OCI-M2 (cell line): ENCODE measurements at regions not wholly inside any gene's neighbourhood (a gene's known extent, or its start where the extent isn't known, plus 50 kb on each side); places are given as distances from the start of the nearest gene placed in this dataset.
"Not testable (repeated sequence)": the region's sequence is repeated elsewhere in the genome, so short reads cannot be mapped to it uniquely, and the experiment has no call there.

Experiments
- DNase-seq: peaks from one replicate; lab custom pipeline; 2025; ENCODE audit not compliant: unreplicated experiment; lab: John Stamatoyannopoulos, UW

DNA sequence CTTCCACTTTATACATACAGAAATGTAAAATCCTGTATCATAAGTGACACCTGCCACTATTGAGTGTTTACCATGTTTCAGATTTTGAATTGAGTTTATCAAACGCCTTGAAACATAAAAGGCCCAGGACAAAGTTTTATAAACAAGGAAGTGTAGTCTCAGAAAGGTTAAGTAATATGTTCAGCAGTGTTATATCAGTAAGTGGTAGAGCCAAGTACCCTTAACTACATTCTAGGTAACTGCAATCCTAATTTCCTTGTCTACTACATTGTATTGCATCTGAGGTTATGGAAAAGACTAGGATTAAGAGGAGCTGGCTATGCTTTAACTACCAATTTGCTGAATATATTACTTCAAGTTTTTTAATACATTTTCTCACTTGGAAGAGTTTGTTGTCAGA lies 641.6 kb downstream of the LRRC70 start:
- DNase-seq = no peak

DNA sequence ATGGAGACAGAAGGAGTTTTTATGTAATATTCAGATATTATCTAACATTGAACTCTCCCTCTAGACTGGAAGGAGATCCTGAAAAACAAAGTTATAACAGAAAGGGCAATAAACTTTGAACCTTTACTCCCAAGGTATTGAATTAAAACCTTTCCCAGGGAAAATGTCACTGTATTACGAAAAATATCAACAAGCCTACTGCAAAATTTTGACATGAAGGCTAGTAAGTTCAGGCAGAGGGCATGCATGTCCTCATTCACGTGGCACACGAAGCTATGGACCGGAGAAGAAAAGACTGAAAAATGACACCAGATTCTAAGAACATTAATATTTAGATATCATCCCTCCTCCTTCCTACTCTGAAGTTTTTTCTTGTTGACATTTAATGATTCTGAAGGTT lies 638.8 kb downstream of the LRRC70 start:
- DNase-seq = no peak

DNA sequence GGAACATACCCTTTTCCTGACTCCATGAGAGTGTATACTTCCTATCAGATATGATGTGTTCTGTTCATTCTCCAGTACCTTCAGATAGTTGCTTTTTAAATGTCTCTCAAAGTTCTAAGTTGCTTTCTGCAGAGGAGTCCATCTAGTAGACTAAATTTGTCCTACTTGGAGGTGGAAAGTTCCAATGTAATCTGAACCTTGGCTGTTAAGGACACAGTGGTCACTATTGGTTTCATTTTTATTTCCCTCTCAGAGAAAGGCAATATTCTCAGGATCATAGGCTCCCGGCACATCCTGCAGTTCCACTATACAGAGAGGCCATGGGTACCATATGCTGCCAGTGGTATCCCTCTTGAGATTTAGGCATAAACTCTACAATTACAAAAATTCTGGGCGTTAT lies 634.6 kb downstream of the LRRC70 start:
- no peak for DNase-seq

- DNase-seq = no peak
Measured at GRCh38 chr5:63211448-63212132, 633.0 kb downstream of the LRRC70 start.

- DNase-seq = no peak
Measured at GRCh38 chr5:63205976-63206375, 627.4 kb downstream of the LRRC70 start.

DNA sequence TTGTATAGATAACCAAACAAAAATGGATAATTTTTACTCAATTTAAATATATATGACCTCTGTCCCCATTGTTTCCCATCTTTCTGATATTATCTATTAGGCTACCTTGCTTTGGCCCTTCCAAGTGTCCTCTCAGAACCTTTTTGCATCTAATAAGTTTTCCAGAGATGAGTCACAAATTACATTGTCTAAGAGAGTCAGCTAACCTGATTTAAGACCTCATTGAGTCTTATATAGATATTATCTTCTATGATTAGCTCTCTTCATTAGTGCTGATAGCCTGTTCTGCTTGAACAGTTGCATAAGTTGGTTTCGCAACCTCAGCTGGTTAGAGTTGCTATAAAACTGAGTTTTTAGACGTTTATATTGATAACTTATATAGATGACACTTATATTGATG lies 623.1 kb downstream of the LRRC70 start:
- no peak for DNase-seq

GRCh38 chr5:63194126-63194525 lies 615.5 kb downstream of the LRRC70 start:
- no peak for DNase-seq

DNA sequence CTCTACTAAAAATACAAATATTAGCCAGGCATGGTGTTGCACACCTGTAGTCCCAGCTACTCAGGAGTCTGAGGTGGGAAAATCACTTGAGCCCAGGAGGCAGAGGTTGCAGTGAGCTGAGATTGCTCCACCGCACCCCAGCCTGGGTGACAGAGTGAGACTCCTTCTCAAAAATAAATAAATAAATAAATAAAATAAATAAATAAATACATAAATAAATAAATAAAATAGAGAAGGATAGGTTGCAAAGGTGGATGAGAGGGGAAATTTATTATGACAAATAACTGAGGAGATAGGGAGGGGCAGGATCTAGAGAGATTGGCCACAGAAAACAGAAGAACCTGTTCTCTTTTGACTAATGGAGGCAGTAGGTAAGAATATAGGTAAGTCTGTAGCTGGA lies 601.6 kb downstream of the LRRC70 start:
- DNase-seq = not testable (repeated sequence)

DNA sequence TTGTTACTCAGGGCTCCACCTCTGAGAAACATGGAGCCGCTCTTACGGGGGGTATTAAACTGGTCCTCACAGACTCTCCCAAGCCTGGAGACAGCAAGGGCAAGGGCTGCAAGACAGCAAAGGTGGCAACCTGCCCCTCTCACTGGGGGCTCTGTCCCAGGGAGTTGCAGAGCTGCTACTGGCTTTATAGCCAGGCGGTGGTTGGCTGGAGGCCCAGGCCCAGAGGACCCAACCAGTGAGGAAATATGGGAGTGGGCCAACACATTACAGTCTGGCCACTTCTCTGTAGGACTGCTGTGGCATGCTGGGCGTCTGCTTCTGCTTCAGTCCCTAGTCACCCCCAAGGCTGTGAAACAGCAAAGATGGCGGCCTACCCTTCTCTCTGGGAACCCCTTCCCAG lies 597.2 kb downstream of the LRRC70 start:
- no peak for DNase-seq

GRCh38 chr5:63170486-63170885 lies 591.9 kb downstream of the LRRC70 start:
- no peak for DNase-seq

DNA sequence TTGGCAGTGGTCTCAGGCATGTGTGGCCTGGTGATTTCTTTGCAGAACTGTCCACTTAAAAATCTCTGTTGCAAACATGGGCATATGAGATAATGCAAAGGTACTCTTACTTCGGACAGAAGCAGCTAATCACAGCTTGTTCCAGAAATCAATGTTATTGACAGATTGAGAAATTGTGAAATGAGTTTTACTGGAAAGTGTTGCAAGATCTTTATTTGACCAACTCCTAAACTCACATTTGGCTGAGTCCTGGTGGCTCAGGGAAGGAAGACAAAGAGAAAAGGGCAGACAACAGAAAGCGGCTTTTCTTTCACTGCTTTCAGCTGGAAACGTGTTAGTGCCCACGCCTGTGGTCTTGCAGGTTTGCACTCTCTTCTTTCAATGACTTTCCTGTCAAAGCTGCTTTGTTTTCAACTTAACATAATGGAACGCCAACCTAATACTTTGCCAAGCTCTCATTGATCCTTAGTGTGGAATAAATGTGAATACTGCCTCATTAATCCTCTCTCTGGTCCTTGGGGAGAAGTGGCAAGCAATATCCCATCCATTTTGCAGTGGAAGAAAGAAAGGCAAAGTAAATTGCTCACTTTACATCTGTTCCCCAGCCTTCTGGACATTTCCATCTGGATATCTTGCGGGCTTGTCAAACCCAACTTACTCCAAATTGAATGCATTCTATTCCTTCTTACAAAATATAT lies 586.4 kb downstream of the LRRC70 start:
- DNase-seq = no peak

GRCh38 chr5:63164339-63164738 lies 585.7 kb downstream of the LRRC70 start:
- no peak for DNase-seq

GRCh38 chr5:63155310-63155631 lies 576.7 kb downstream of the LRRC70 start:
- DNase-seq = no peak

DNA sequence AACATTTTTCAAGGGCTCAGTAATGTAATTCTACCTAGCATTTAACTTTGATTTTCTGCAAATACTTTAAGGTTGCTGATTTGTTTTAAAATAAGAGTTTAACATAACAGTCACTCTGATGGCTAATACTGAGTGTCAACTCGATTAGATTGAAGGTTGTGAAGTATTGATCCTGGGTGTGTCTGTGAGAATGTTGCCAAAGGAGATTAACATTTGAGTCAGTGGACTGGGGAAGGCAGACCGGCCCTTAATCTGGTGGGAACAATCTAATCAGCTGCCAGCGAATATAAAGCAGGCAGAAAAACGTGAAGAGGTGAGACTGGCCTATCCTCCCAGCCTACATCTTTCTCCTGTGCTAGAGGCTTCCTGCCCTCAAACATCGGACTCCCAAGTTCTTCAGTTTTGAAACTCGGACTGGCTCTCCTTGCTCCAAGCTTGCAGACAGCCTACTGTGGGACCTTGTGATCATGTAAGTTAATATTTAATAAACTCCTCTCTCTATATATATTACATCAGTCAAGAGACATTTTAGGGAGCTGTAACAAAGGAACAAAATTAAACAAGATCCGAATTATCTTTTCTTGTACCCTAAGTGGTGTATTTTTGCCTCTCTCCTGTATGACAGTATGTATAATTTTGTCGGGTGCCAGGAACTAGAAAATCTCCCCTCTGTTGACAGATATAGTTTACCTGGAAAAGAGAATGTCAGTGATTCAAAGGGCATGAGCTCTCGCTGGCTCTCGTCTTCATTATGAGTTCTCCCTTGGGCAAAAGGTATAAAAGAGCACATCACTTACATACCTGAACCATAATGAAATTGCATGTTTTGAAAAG lies 576.1 kb downstream of the LRRC70 start:
- DNase-seq = no peak

DNA sequence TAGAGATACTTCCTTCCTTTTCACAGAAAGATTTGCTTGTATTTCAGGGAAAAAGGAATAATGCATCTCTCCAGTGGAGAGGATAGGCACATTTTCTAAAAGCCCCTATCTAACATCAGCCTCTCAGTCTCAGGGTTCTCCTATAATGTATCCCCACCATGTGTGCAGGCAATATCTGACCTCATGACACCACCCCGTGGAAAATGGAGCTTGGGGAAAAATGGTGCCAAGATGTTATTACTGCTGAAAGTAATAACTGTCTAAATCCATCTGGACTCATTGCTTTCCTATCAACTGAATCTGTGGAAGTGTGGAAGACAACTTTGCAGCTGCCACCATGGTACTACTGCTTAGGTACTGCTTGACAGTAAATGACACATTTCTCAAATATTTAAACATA lies 574.3 kb downstream of the LRRC70 start:
- DNase-seq = no peak

GRCh38 chr5:63145167-63145566 lies 566.5 kb downstream of the LRRC70 start:
- DNase-seq = no peak

GRCh38 chr5:63141591-63141990 lies 563.0 kb downstream of the LRRC70 start:
- no peak for DNase-seq

GRCh38 chr5:63135291-63135690 lies 556.7 kb downstream of the LRRC70 start:
- no peak for DNase-seq

GRCh38 chr5:63131626-63132285 lies 553.1 kb downstream of the LRRC70 start:
- DNase-seq = no peak

DNA sequence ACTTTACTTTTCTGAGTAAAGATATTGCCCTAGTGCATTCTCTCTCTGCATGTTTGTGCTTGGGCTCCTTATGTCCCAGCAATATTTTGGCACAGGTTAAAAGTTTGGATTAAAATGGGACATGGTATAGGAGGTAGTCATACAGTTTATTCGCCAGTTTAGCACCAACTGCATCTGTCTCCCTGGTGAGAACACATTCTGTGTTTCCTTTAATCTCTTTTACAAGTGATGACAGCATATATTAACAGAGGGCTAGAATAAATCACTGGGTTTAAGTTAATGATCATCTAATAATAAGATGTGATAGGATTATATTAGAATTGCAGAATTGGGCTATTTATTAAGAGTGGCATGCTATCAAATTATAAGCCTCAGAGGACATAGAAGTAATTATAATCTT lies 550.1 kb downstream of the LRRC70 start:
- no peak for DNase-seq

DNA sequence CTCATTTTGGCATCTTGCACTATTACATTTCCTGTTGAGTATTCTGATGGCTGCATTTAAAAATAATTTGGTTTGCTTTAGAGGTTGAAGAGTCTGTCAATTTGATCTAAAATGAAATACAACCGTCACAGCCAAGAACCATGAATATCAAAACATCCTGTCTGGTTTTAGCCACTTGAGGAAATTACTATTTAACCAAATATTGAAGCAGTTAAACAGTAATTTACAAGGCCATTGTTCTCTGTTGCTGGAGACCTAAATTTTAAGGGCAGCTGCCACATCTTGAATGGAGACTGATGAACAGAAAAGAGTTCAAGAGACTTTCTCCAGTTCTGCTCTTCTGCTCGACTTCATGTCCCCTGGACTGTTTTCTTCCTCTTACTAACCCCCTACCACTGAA lies 549.4 kb downstream of the LRRC70 start:
- no peak for DNase-seq

DNA sequence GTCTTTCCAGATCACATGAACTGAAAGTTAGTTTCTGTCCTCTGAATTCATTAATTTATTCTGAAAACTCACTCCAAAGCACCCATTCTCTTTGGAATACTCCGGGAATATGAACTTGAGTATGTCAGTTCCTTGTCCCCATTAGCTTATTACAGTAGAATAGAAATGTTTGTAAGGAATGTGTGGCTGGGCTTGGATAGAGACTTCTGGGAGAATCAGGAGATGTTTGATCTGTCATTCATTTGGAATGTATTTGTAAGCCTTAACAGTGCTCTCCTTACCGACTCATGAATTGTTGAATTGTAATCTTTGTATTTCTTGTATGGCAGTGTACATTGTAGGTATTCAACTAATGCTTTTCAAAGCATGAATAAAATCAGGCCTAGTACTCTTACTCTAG lies 548.4 kb downstream of the LRRC70 start:
- DNase-seq = no peak
